ENCODE measurements at regions not wholly inside any gene's neighbourhood (a gene's known extent, or its start where the extent isn't known, plus 50 kb on each side); places are given as distances from the start of the nearest gene placed in this dataset.

DNA sequence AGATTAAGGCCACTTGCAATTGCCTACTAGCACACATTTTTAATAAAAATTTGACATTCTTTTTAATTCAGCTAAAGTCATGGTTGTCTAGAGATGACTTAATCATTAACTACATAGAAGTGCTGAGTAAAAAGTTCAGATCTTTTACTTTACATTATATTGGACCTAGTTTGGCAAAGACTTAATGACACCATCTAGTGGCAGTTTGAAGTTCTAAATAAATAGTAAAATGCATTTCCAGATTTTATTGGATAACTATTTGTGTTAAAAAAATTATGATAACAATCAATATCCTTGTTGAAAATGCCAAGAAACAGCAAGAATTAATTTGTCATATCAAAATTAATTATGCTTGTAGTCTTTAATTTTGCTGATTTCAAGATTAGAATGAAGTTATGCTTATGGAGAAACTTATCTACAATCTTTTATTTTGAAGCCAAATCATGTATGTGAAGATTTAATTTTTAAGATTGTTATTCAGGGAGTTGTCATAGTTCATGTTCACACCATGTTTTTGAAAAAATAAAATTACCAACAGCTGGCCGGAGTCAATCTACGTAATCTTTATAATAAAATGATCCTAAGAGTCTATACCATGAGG is 69.6 kb upstream of the PJA2 start:
- Histone ChIP-seq H3K27ac (ENCODE audit: low read depth in 2 of 2, low read length in 2 of 2) (no peak overlapping the region), H3K27me3 (ENCODE audit: control insufficient read depth, insufficient read depth, low read length) (no peaks in the 10 kb centered on the region), H3K4me3 (ENCODE audit: low read length in 3 of 3) (no peak overlapping the region), H3K9me3 (ENCODE audit: control insufficient read depth in 2 of 3, insufficient read depth in 1 of 3, low read length in 3 of 3) (no peaks in the 10 kb centered on the region), H3K4me1 (ENCODE audit: control insufficient read depth in 2 of 3, insufficient read depth in 2 of 3, low read depth in 1 of 3, low read length in 3 of 3) (no peaks in the 10 kb centered on the region), H3K9ac (ENCODE audit: low read length in 3 of 3) (no peak overlapping the region), H3K36me3 (ENCODE audit: control insufficient read depth in 2 of 3, insufficient read depth in 3 of 3, low read length in 3 of 3) (no peaks in the 10 kb centered on the region)
- FAIRE-seq: peak; percentile 91
- intact Hi-C loops (cut with DNase I): no loop called here
- peak in 1 of 5 donors; percentile 23 for DNase-seq
- TF ChIP-seq, protein P1, sequence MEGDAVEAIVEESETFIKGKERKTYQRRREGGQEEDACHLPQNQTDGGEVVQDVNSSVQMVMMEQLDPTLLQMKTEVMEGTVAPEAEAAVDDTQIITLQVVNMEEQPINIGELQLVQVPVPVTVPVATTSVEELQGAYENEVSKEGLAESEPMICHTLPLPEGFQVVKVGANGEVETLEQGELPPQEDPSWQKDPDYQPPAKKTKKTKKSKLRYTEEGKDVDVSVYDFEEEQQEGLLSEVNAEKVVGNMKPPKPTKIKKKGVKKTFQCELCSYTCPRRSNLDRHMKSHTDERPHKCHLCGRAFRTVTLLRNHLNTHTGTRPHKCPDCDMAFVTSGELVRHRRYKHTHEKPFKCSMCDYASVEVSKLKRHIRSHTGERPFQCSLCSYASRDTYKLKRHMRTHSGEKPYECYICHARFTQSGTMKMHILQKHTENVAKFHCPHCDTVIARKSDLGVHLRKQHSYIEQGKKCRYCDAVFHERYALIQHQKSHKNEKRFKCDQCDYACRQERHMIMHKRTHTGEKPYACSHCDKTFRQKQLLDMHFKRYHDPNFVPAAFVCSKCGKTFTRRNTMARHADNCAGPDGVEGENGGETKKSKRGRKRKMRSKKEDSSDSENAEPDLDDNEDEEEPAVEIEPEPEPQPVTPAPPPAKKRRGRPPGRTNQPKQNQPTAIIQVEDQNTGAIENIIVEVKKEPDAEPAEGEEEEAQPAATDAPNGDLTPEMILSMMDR (IDR thresholded peaks at IDR 0.05; ENCODE audit: borderline replicate concordance, extremely low read depth, insufficient read depth): peak; percentile 7

GRCh38 chr5:109478830-109479229 is 69.1 kb upstream of the PJA2 start:
- no peak overlapping the region for H3K9ac ChIP-seq (ENCODE audit: low read length in 3 of 3)
- FAIRE-seq (no peak), DNase-seq (no peak)
- no peaks in the 10 kb centered on the region for H3K36me3 ChIP-seq (ENCODE audit: control insufficient read depth in 2 of 3, insufficient read depth in 3 of 3, low read length in 3 of 3)
- intact Hi-C loops (cut with DNase I): no loop called here
- H3K4me1 ChIP-seq (ENCODE audit: control insufficient read depth in 2 of 3, insufficient read depth in 2 of 3, low read depth in 1 of 3, low read length in 3 of 3): no peaks in the 10 kb centered on the region
- H3K4me3 ChIP-seq (ENCODE audit: low read length in 3 of 3): no peak overlapping the region
- no peak overlapping the region for H3K27ac ChIP-seq (ENCODE audit: low read depth in 2 of 2, low read length in 2 of 2)
- H3K27me3 ChIP-seq (ENCODE audit: control insufficient read depth, insufficient read depth, low read length): no peaks in the 10 kb centered on the region
- no peaks in the 10 kb centered on the region for H3K9me3 ChIP-seq (ENCODE audit: control insufficient read depth in 2 of 3, insufficient read depth in 1 of 3, low read length in 3 of 3)
- TF ChIP-seq, protein P1 (IDR thresholded peaks at IDR 0.05; ENCODE audit: borderline replicate concordance, extremely low read depth, insufficient read depth): no peak

DNA sequence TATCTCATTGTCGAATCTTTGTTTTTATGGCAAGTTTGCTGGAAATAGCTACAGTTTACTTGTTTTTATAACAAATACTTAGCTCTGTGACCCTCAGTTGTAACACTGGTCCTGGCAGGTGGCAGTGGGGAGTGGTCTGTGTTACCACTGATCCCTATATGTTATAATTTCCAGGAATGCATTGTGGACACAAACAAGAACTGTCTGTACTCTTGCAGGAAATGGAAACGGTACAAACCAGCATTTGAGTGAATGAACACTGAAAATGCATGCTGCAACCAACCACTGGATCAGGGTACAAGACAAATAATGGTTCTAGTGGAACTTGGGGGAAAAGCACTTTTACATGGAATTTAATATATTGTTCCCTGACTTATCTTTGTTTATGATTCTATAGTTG is 66.5 kb upstream of the PJA2 start:
- intact Hi-C loops (cut with DNase I): no loop called here
- H3K4me3 ChIP-seq (ENCODE audit: low read length in 3 of 3): no peak overlapping the region
- DNase-seq: no peak
- no peaks in the 10 kb centered on the region for H3K9me3 ChIP-seq (ENCODE audit: control insufficient read depth in 2 of 3, insufficient read depth in 1 of 3, low read length in 3 of 3)
- FAIRE-seq: no peak
- H3K27me3 ChIP-seq (ENCODE audit: control insufficient read depth, insufficient read depth, low read length): no peaks in the 10 kb centered on the region
- no peaks in the 10 kb centered on the region for H3K4me1 ChIP-seq (ENCODE audit: control insufficient read depth in 2 of 3, insufficient read depth in 2 of 3, low read depth in 1 of 3, low read length in 3 of 3)
- no peak overlapping the region for H3K9ac ChIP-seq (ENCODE audit: low read length in 3 of 3)
- H3K27ac ChIP-seq (ENCODE audit: low read depth in 2 of 2, low read length in 2 of 2): no peak overlapping the region
- no peaks in the 10 kb centered on the region for H3K36me3 ChIP-seq (ENCODE audit: control insufficient read depth in 2 of 3, insufficient read depth in 3 of 3, low read length in 3 of 3)
- TF ChIP-seq, protein P1 (IDR thresholded peaks at IDR 0.05; ENCODE audit: borderline replicate concordance, extremely low read depth, insufficient read depth): no peak
